SK-N-MC (cell line): ENCODE measurements at regions not wholly inside any gene's neighbourhood (a gene's known extent, or its start where the extent isn't known, plus 50 kb on each side); places are given as distances from the start of the nearest gene placed in this dataset.

Experiments
- DNase-seq: peaks from one replicate; pipeline ENCODE4 v3.0.0-alpha.2; 2011; ENCODE audit warnings: low read depth, low spot score
- H3K27ac ChIP-seq: fragments of 200-600 bp; sonication (generic); 2 replicates; pipeline ENCODE4 v1.5.1; 2016; ENCODE audit warnings: mixed run types
- H3K36me3 ChIP-seq: fragments of 200-600 bp; sonication (generic); 2 replicates; pipeline ENCODE4 v1.6.1; 2017; ENCODE audit warnings: antibody characterized with exemption, low read length, mixed read lengths; ENCODE audit not compliant: insufficient read depth
- H3K4me3 ChIP-seq: fragments of 200-600 bp; sonication (generic); 2 replicates; pipeline ENCODE4 v1.5.1; 2016
- H3K9ac ChIP-seq: fragments of 200-600 bp; sonication (generic); 2 replicates; pipeline ENCODE4 v1.8.0; 2017; ENCODE audit warnings: mixed run types, mixed read lengths; ENCODE audit not compliant: insufficient read length
- H3K9me3 ChIP-seq: fragments of 200-600 bp; sonication (generic); 2 replicates; pipeline ENCODE4 v1.6.1; 2017; ENCODE audit warnings: low read depth, mild to moderate bottlenecking, antibody characterized with exemption, low read length, moderate library complexity, mixed read lengths
- EZH2 ChIP-seq: fragments of 200-600 bp; sonication (generic); IDR thresholded peaks from one replicate; pipeline ENCODE4 v1.6.1; 2017; ENCODE audit warnings: antibody characterized with exemption
- FOXP2 ChIP-seq: optimal IDR thresholded peaks from 2 replicates; pipeline ENCODE3; 2011; ENCODE audit warnings: mild to moderate bottlenecking, moderate library complexity; ENCODE audit not compliant: insufficient read depth; ENCODE audit errors: extremely low read length, control extremely low read depth
- POLR2AphosphoS5 ChIP-seq: IDR thresholded peaks from 2 replicates; pipeline ENCODE4 v1.6.1; 2012; ENCODE audit warnings: mild to moderate bottlenecking, low read depth, low read length, borderline replicate concordance

- Histone ChIP-seq H3K4me3 (no peak overlapping the region), H3K27ac (no peak overlapping the region), H3K9ac (no peak overlapping the region), H3K36me3 (no peaks in the 10 kb centered on the region), H3K9me3 (no peaks in the 10 kb centered on the region)
- TF ChIP-seq FOXP2, result no peak
- no peak for TF ChIP-seq POLR2AphosphoS5
- no peak for TF ChIP-seq EZH2
- no peak for DNase-seq
Measured at GRCh38 chr3:117610156-117610555, 900.6 kb downstream of the TUSC7 start.

- no peak for TF ChIP-seq FOXP2
- TF ChIP-seq EZH2, result no peak
- no peak for TF ChIP-seq POLR2AphosphoS5
- H3K36me3 ChIP-seq, result no peaks in the 10 kb centered on the region
- H3K27ac ChIP-seq, result no peak overlapping the region
- H3K4me3 ChIP-seq, result no peak overlapping the region
- no peaks in the 10 kb centered on the region for H3K9me3 ChIP-seq
- no peak overlapping the region for H3K9ac ChIP-seq
- DNase-seq, result no peak
Measured at GRCh38 chr3:117611211-117611610, 901.6 kb downstream of the TUSC7 start.

GRCh38 chr3:117616227-117616626 lies 906.6 kb downstream of the TUSC7 start:
- Histone ChIP-seq H3K9me3 (no peaks in the 10 kb centered on the region), H3K9ac (no peak overlapping the region), H3K36me3 (no peaks in the 10 kb centered on the region), H3K4me3 (no peak overlapping the region), H3K27ac (no peak overlapping the region)
- no peak for DNase-seq
- TF ChIP-seq POLR2AphosphoS5 (no peak), FOXP2 (no peak), EZH2 (no peak)

- TF ChIP-seq POLR2AphosphoS5, result no peak
- no peak for TF ChIP-seq EZH2
- TF ChIP-seq FOXP2, result no peak
- Histone ChIP-seq H3K4me3 (no peak overlapping the region), H3K36me3 (no peaks in the 10 kb centered on the region), H3K9me3 (no peaks in the 10 kb centered on the region), H3K27ac (no peak overlapping the region), H3K9ac (no peak overlapping the region)
- no peak for DNase-seq
Measured at GRCh38 chr3:117617906-117618305, 908.3 kb downstream of the TUSC7 start.

GRCh38 chr3:117618462-117618861 lies 908.9 kb downstream of the TUSC7 start:
- no peak for DNase-seq
- H3K9me3 ChIP-seq, result no peaks in the 10 kb centered on the region
- H3K4me3 ChIP-seq, result no peak overlapping the region
- TF ChIP-seq POLR2AphosphoS5, result no peak
- no peak for TF ChIP-seq FOXP2
- TF ChIP-seq EZH2, result no peak
- H3K36me3 ChIP-seq, result no peaks in the 10 kb centered on the region
- H3K27ac ChIP-seq, result no peak overlapping the region
- H3K9ac ChIP-seq, result no peak overlapping the region

GRCh38 chr3:117619805-117620204 lies 910.2 kb downstream of the TUSC7 start:
- H3K36me3 ChIP-seq, result no peaks in the 10 kb centered on the region
- H3K9me3 ChIP-seq, result no peaks in the 10 kb centered on the region
- no peak for DNase-seq
- no peak overlapping the region for H3K4me3 ChIP-seq
- no peak overlapping the region for H3K27ac ChIP-seq
- no peak for TF ChIP-seq POLR2AphosphoS5
- no peak for TF ChIP-seq EZH2
- TF ChIP-seq FOXP2, result no peak
- H3K9ac ChIP-seq, result no peak overlapping the region

GRCh38 chr3:117622171-117622841 lies 912.7 kb downstream of the TUSC7 start:
- Histone ChIP-seq H3K9me3 (no peaks in the 10 kb centered on the region), H3K9ac (no peak overlapping the region), H3K27ac (no peak overlapping the region), H3K36me3 (no peaks in the 10 kb centered on the region), H3K4me3 (no peak overlapping the region)
- no peak for TF ChIP-seq POLR2AphosphoS5
- TF ChIP-seq FOXP2, result no peak
- DNase-seq, result no peak

GRCh38 chr3:117624424-117624823 lies 914.8 kb downstream of the TUSC7 start:
- no peak for DNase-seq
- Histone ChIP-seq H3K36me3 (no peaks in the 10 kb centered on the region), H3K9me3 (no peaks in the 10 kb centered on the region), H3K4me3 (no peak overlapping the region), H3K27ac (no peak overlapping the region), H3K9ac (no peak overlapping the region)
- TF ChIP-seq POLR2AphosphoS5, result no peak
- TF ChIP-seq FOXP2, result no peak
- no peak for TF ChIP-seq EZH2

GRCh38 chr3:117625174-117625573 lies 915.6 kb downstream of the TUSC7 start:
- no peak overlapping the region for H3K27ac ChIP-seq
- no peak overlapping the region for H3K4me3 ChIP-seq
- H3K9me3 ChIP-seq, result no peaks in the 10 kb centered on the region
- no peak for DNase-seq
- TF ChIP-seq EZH2 (no peak), POLR2AphosphoS5 (no peak), FOXP2 (no peak)
- H3K36me3 ChIP-seq, result no peaks in the 10 kb centered on the region
- H3K9ac ChIP-seq, result no peak overlapping the region
